Nephron (organoid): ENCODE measurements at regions not wholly inside any gene's neighbourhood (a gene's known extent, or its start where the extent isn't known, plus 50 kb on each side); places are given as distances from the start of the nearest gene placed in this dataset.

Source experiments
- H3K27ac Mint-ChIP-seq, 3 experiments: 2 replicates each; pipeline ENCODE4 v1.8.0; 2020; ENCODE audit warnings: mixed read lengths in 3 of 3, mild to moderate bottlenecking in 2 of 3, moderate library complexity in 1 of 3
- H3K27me3 Mint-ChIP-seq: 2 replicates; pipeline ENCODE4 v1.8.0; 2021; ENCODE audit warnings: low read depth, mild to moderate bottlenecking, moderate library complexity, mixed read lengths
- H3K36me3 Mint-ChIP-seq: 2 replicates; pipeline ENCODE4 v1.8.0; 2020; ENCODE audit warnings: low read depth, mixed read lengths
- H3K4me1 Mint-ChIP-seq: 2 replicates; pipeline ENCODE4 v1.8.0; 2020; ENCODE audit warnings: mixed read lengths
- H3K4me3 Mint-ChIP-seq, 3 experiments: 2 replicates each; pipeline ENCODE4 v1.8.0; 2020; ENCODE audit warnings: mild to moderate bottlenecking in 3 of 3, mixed read lengths in 3 of 3, moderate library complexity in 2 of 3
- H3K9me3 Mint-ChIP-seq: 2 replicates; pipeline ENCODE4 v1.8.0; 2020; ENCODE audit warnings: mixed read lengths
- TF ChIP-seq, protein P1 (sequence below), 3 experiments: fragments of 200-600 bp; sonication (generic); IDR thresholded peaks; one replicate each; pipeline ENCODE4 v1.5.0; 2021; ENCODE audit warnings: antibody characterized with exemption in 3 of 3; ENCODE audit not compliant: unreplicated experiment in 3 of 3

GRCh38 chr13:97586941-97587340, 153.0 kb downstream of the RAP2A start:
- no peak overlapping the region for H3K4me3 Mint-ChIP-seq
- H3K4me1 Mint-ChIP-seq = no peaks in the 10 kb centered on the region
- no peak overlapping the region for H3K27ac Mint-ChIP-seq
- H3K36me3 Mint-ChIP-seq = no peaks in the 10 kb centered on the region
- peaks cover 3% of the 10 kb centered on the region for H3K9me3 Mint-ChIP-seq
- peaks cover 4% of the 10 kb centered on the region for H3K27me3 Mint-ChIP-seq
- TF ChIP-seq, protein P1, sequence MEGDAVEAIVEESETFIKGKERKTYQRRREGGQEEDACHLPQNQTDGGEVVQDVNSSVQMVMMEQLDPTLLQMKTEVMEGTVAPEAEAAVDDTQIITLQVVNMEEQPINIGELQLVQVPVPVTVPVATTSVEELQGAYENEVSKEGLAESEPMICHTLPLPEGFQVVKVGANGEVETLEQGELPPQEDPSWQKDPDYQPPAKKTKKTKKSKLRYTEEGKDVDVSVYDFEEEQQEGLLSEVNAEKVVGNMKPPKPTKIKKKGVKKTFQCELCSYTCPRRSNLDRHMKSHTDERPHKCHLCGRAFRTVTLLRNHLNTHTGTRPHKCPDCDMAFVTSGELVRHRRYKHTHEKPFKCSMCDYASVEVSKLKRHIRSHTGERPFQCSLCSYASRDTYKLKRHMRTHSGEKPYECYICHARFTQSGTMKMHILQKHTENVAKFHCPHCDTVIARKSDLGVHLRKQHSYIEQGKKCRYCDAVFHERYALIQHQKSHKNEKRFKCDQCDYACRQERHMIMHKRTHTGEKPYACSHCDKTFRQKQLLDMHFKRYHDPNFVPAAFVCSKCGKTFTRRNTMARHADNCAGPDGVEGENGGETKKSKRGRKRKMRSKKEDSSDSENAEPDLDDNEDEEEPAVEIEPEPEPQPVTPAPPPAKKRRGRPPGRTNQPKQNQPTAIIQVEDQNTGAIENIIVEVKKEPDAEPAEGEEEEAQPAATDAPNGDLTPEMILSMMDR (IDR thresholded peaks at IDR 0.05; ENCODE audit: unreplicated experiment in 3 of 3) = no peak

- no peaks in the 10 kb centered on the region for H3K9me3 Mint-ChIP-seq
- H3K36me3 Mint-ChIP-seq = no peaks in the 10 kb centered on the region
- no peak overlapping the region for H3K4me3 Mint-ChIP-seq
- H3K27me3 Mint-ChIP-seq = peaks cover 4% of the 10 kb centered on the region
- no peak overlapping the region for H3K27ac Mint-ChIP-seq
- TF ChIP-seq, protein P1 (IDR thresholded peaks at IDR 0.05; ENCODE audit: unreplicated experiment in 3 of 3) = no peak
- no peaks in the 10 kb centered on the region for H3K4me1 Mint-ChIP-seq
These were observed 155.0 kb downstream of the RAP2A start for GRCh38 chr13:97588993-97589392.

DNA sequence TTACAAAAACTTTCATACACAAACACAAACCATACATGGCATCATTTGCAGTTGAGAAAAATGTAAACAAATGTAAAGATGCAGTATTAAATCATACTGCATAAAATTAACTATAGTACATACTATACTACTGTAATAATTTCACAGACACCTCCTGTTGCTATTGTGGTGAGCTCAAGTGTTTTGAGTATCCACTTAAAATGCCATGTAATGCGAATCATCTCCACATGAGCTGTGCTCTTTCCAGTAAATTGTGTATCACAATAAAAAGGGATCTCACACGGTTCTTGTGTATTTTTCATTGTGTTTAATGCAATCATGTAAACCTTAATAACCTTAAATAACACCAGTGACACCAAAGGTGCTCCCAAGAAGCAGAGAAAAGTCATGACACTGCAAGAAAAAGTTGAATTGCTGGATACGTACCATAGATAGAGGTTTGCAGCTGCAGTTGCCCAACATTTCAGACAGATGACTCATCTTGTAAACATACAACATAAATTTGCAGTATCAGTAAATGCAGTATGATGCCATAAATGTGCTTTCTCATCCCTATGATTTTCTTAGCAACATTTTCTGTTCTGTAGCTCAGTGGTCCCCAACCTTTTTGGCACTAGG, 166.6 kb downstream of the RAP2A start:
- no peak overlapping the region for H3K4me3 Mint-ChIP-seq
- no peaks in the 10 kb centered on the region for H3K4me1 Mint-ChIP-seq
- peaks cover 15% of the 10 kb centered on the region for H3K9me3 Mint-ChIP-seq
- H3K36me3 Mint-ChIP-seq = no peaks in the 10 kb centered on the region
- TF ChIP-seq, protein P1 (IDR thresholded peaks at IDR 0.05; ENCODE audit: unreplicated experiment in 3 of 3) = no peak
- no peak overlapping the region for H3K27ac Mint-ChIP-seq
- no peaks in the 10 kb centered on the region for H3K27me3 Mint-ChIP-seq

DNA sequence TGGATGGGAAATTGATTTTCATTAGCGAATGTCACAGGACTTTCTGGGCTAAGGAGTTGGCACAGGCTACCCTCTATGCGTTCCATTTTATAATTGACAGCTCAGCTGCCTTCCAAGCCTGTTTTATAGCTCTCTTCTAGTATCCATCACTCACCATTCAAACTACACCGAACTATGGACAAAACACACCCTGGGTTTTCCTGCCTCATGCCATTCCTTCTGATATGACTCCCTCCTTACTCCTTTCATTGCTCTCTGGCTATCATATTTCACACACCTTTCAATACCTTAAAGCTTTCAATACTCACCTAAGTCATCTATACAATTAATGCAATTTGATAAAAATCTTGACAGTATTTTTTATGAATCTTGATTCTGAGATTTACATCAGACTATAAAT, 181.3 kb downstream of the RAP2A start:
- H3K9me3 Mint-ChIP-seq = no peaks in the 10 kb centered on the region
- H3K4me3 Mint-ChIP-seq = no peak overlapping the region
- no peak overlapping the region for H3K27ac Mint-ChIP-seq
- TF ChIP-seq, protein P1 (IDR thresholded peaks at IDR 0.05; ENCODE audit: unreplicated experiment in 3 of 3) = no peak
- peaks cover 4% of the 10 kb centered on the region for H3K27me3 Mint-ChIP-seq
- H3K4me1 Mint-ChIP-seq = no peaks in the 10 kb centered on the region
- no peaks in the 10 kb centered on the region for H3K36me3 Mint-ChIP-seq

DNA sequence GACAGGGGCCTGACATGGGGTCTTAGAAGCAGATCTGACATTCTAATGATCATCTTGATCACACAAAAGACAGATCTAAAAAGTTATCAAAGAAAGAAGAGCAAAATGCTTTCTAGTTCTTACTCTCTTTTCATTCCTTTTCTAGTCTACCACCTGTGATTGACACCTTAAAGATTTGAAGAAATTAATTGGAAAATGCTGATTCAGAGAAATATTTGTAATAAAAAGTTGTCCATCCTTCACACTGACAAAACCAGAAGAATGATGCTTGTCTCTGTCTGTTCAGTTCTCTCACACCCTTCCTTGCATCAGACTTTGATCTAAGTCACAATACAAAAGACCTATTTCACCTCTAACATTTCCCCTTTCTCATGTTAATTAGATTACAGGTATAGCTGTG, 182.4 kb downstream of the RAP2A start:
- TF ChIP-seq, protein P1 (IDR thresholded peaks at IDR 0.05; ENCODE audit: unreplicated experiment in 3 of 3) = no peak
- Mint-ChIP-seq H3K27me3 (peaks cover 4% of the 10 kb centered on the region), H3K4me3 (no peak overlapping the region), H3K36me3 (no peaks in the 10 kb centered on the region), H3K9me3 (no peaks in the 10 kb centered on the region), H3K4me1 (no peaks in the 10 kb centered on the region), H3K27ac (no peak overlapping the region)

GRCh38 chr13:97621025-97621424, 187.1 kb downstream of the RAP2A start:
- H3K27ac Mint-ChIP-seq = no peak overlapping the region
- peaks cover 7% of the 10 kb centered on the region for H3K27me3 Mint-ChIP-seq
- peaks cover 5% of the 10 kb centered on the region for H3K4me1 Mint-ChIP-seq
- no peak overlapping the region for H3K4me3 Mint-ChIP-seq
- TF ChIP-seq, protein P1 (IDR thresholded peaks at IDR 0.05; ENCODE audit: unreplicated experiment in 3 of 3) = no peak
- no peaks in the 10 kb centered on the region for H3K9me3 Mint-ChIP-seq
- no peaks in the 10 kb centered on the region for H3K36me3 Mint-ChIP-seq
